IMR-90 (cell line): ENCODE measurements at regions not wholly inside any gene's neighbourhood (a gene's known extent, or its start where the extent isn't known, plus 50 kb on each side); places are given as distances from the start of the nearest gene placed in this dataset.
"Not testable (repeated sequence)": the region's sequence is repeated elsewhere in the genome, so short reads cannot be mapped to it uniquely, and the experiment has no call there.

Source experiments
- ATAC-seq: fragments of 200-7000 bp; cut with Tn5 transposase; 2 replicates; pipeline ENCODE4 v1.9.1; 2020; ENCODE audit warnings: low read depth, mild to moderate bottlenecking, moderate library complexity
- BruUV-seq: library from RNA; stranded (reverse); fragments of 400-500 nt; replicated peaks from 2 replicates; lab custom pipeline; 2021; lab: Mats Ljungman, UMichigan
- CTCF ChIA-PET: fragments of 300-600 bp; formaldehyde crosslinking; extraction: SDS; loops from one replicate; lab custom pipeline; 2021; ENCODE audit warnings: antibody characterized with exemption; lab: Yijun Ruan, JAX
- POLR2A ChIA-PET: fragments of 300-600 bp; sonication (Branson Sonifier 250); formaldehyde crosslinking; loops from one replicate; lab custom pipeline; 2022; ENCODE audit warnings: antibody characterized with exemption; ENCODE audit not compliant: unreplicated experiment; lab: Charles Lee
- DNase-seq: peaks from one replicate; pipeline ENCODE4 v3.0.0; 2013
- H2AFZ ChIP-seq: replicated peaks from 2 replicates; pipeline ENCODE3; 2013; ENCODE audit warnings: low read length, mild to moderate bottlenecking; ENCODE audit not compliant: poor library complexity
- H2AK5ac ChIP-seq: 2 replicates; pipeline ENCODE4 v1.6.1; 2013; ENCODE audit warnings: low read depth, low read length, inconsistent platforms
- H2AK9ac ChIP-seq: replicated peaks from 2 replicates; pipeline ENCODE3; 2013; ENCODE audit warnings: mild to moderate bottlenecking, low read depth, low read length, moderate library complexity; ENCODE audit not compliant: poor library complexity
- H2BK120ac ChIP-seq: 2 replicates; pipeline ENCODE4 v1.6.1; 2013; ENCODE audit warnings: low read depth, low read length, inconsistent platforms
- H2BK15ac ChIP-seq: 3 replicates; pipeline ENCODE4 v1.6.1; 2013; ENCODE audit warnings: low read depth, low read length, inconsistent platforms
- H2BK20ac ChIP-seq: 2 replicates; pipeline ENCODE4 v1.6.1; 2013; ENCODE audit warnings: low read depth, mild to moderate bottlenecking, inconsistent platforms, low read length, moderate library complexity
- H2BK5ac ChIP-seq: 2 replicates; pipeline ENCODE4 v1.6.1; 2013; ENCODE audit warnings: mild to moderate bottlenecking, low read depth, low read length, inconsistent platforms; ENCODE audit not compliant: poor library complexity, severe bottlenecking
- H3K14ac ChIP-seq: replicated peaks from 2 replicates; pipeline ENCODE4 v1.6.1; 2013; ENCODE audit warnings: low read depth, low read length, inconsistent platforms
- H3K18ac ChIP-seq: 2 replicates; pipeline ENCODE4 v1.6.1; 2013; ENCODE audit warnings: low read depth, low read length, control low read depth
- H3K23ac ChIP-seq: 2 replicates; pipeline ENCODE4 v1.6.1; 2013; ENCODE audit warnings: low read depth, low read length, inconsistent platforms
- H3K27ac ChIP-seq: 2 replicates; pipeline ENCODE4 v1.5.1; 2013; ENCODE audit warnings: mild to moderate bottlenecking, control low read depth, low read length; ENCODE audit not compliant: insufficient read depth
- H3K27me3 ChIP-seq: 2 replicates; pipeline ENCODE4 v1.6.1; 2013; ENCODE audit warnings: low read length; ENCODE audit not compliant: control insufficient read depth, insufficient read depth
- H3K36me3 ChIP-seq: 2 replicates; pipeline ENCODE4 v1.6.1; 2013; ENCODE audit warnings: low read length, mixed read lengths; ENCODE audit not compliant: control insufficient read depth, insufficient read depth
- H3K4ac ChIP-seq: 2 replicates; pipeline ENCODE4 v1.6.1; 2013; ENCODE audit warnings: low read depth, low read length, inconsistent platforms
- H3K4me1 ChIP-seq: 2 replicates; pipeline ENCODE4 v1.6.1; 2013; ENCODE audit warnings: low read length, mixed read lengths; ENCODE audit not compliant: control insufficient read depth, insufficient read depth
- H3K4me2 ChIP-seq: 2 replicates; pipeline ENCODE4 v1.6.1; 2013; ENCODE audit warnings: low read depth, mild to moderate bottlenecking, control low read depth, low read length, moderate library complexity
- H3K4me3 ChIP-seq: 2 replicates; pipeline ENCODE4 v1.5.1; 2013; ENCODE audit warnings: low read depth, mild to moderate bottlenecking, control low read depth, low read length, moderate library complexity; ENCODE audit not compliant: insufficient read depth
- H3K56ac ChIP-seq: 2 replicates; pipeline ENCODE4 v1.6.1; 2013; ENCODE audit warnings: low read length, inconsistent platforms; ENCODE audit not compliant: insufficient read depth; ENCODE audit errors: extremely low read depth
- H3K79me1 ChIP-seq, 2 experiments: 2 replicates each; pipeline ENCODE4 v1.6.1; 2013; ENCODE audit warnings: low read length in 2 of 2, inconsistent platforms in 1 of 2, low read depth in 1 of 2
- H3K9ac ChIP-seq: 2 replicates; pipeline ENCODE4 v1.6.1; 2013; ENCODE audit warnings: low read depth, low read length, control low read depth
- H3K9me1 ChIP-seq: 2 replicates; pipeline ENCODE4 v1.6.1; 2013; ENCODE audit warnings: low read length, inconsistent platforms; ENCODE audit not compliant: insufficient read depth
- H3K9me3 ChIP-seq: 2 replicates; pipeline ENCODE4 v1.6.1; 2013; ENCODE audit warnings: low read length; ENCODE audit not compliant: control insufficient read depth, insufficient read depth
- H4K20me1 ChIP-seq: 2 replicates; pipeline ENCODE4 v1.6.1; 2013; ENCODE audit warnings: low read length, inconsistent platforms; ENCODE audit not compliant: insufficient read depth
- H4K5ac ChIP-seq: 2 replicates; pipeline ENCODE4 v1.6.1; 2013; ENCODE audit warnings: mild to moderate bottlenecking, low read depth, low read length, control low read depth
- H4K8ac ChIP-seq, 2 experiments: 2 replicates each; pipeline ENCODE4 v1.6.1; 2013; ENCODE audit warnings: low read depth in 2 of 2, low read length in 2 of 2, control low read depth in 1 of 2, inconsistent platforms in 1 of 2
- H4K91ac ChIP-seq: 2 replicates; pipeline ENCODE4 v1.6.1; 2013; ENCODE audit warnings: low read depth, low read length, inconsistent platforms; ENCODE audit not compliant: insufficient read depth
- BHLHE40 ChIP-seq: fragments of 150-350 bp; IDR thresholded peaks from 2 replicates; pipeline ENCODE4 v1.6.1; 2016; ENCODE audit warnings: mild to moderate bottlenecking, low read depth, low read length
- CHD1 ChIP-seq: IDR thresholded peaks from 2 replicates; pipeline ENCODE4 v1.6.1; 2012; ENCODE audit warnings: low read depth, low read length, improper control_type of control experiment
- NFE2L2 ChIP-seq: fragments of 150-350 bp; IDR thresholded peaks from 2 replicates; pipeline ENCODE4 v1.6.1; 2016; ENCODE audit warnings: low read depth, mild to moderate bottlenecking, low read length
- SMC3 ChIP-seq: fragments of 150-350 bp; IDR thresholded peaks from 2 replicates; pipeline ENCODE4 v1.6.1; 2016; ENCODE audit warnings: low read depth, mild to moderate bottlenecking, antibody characterized with exemption, low read length, moderate library complexity
- WGBS, 2 experiments: methylation state at CpG; one replicate each; pipeline versions ENCODE4 v1.1.5 to v1.1.7; 2013; ENCODE audit warnings: missing lambda C conversion rate in 2 of 2; ENCODE audit not compliant: insufficient read length in 1 of 2; ENCODE audit errors: extremely low coverage in 2 of 2; 5-methylcytosine and 5-hydroxymethylcytosine counted together
- dilution Hi-C: fragments of 300-500 bp; cut with HindIII; formaldehyde crosslinking; loops from one replicate; pipeline ENCODE4 v1.14.3; 2018; ENCODE audit warnings: low sequenced_read_pairs; ENCODE audit not compliant: unreplicated experiment
- in situ Hi-C: fragments of 300-500 bp; cut with MboI; formaldehyde crosslinking; loops from 3 replicates; pipeline ENCODE4 v1.14.3; 2019; ENCODE audit warnings: low sequenced_read_pairs, inconsistent platforms, mixed read lengths
- intact Hi-C: fragments of 100-400 bp; cut with micrococcal nuclease; formaldehyde crosslinking; loops from 2 replicates; pipeline ENCODE4 v1.10.0; 2022

DNA sequence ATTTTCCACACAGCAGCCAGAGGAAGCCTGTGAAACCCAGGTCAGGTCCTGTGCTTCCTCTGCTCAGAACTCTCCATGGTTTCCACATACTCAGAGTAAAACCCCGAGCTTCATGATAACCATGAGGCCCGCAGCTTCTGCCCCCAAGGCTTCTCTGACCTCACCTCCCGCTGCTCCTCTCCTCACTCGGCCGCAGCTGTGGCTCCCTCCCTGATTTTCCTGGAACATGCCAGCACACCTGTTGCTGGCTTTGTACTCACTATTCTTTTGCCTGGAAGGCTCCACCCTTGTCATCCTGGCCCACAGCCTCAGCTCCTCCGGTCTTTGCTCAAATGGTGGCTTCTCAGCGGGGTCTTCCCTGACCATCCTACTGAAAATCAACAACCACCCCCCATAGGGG is 341.7 kb downstream of the PREX1 start:
- Histone ChIP-seq H2AFZ (no peak overlapping the region), H4K91ac (no peak overlapping the region), H3K14ac (no peak overlapping the region), H3K9me1 (no peaks in the 10 kb centered on the region), H2BK5ac (no peak overlapping the region), H3K4me1 (no peaks in the 10 kb centered on the region), H2BK15ac (no peak overlapping the region), H3K9ac (no peak overlapping the region), H4K8ac (no peak overlapping the region), H4K20me1 (no peaks in the 10 kb centered on the region), H3K9me3 (no peaks in the 10 kb centered on the region), H4K5ac (no peak overlapping the region), H3K27ac (no peak overlapping the region), H2BK20ac (no peak overlapping the region), H3K56ac (no peak overlapping the region), H2BK120ac (no peak overlapping the region), H3K4me2 (no peak overlapping the region), H3K36me3 (no peaks in the 10 kb centered on the region), H2AK5ac (no peak overlapping the region), H2AK9ac (no peak overlapping the region), H3K79me1 (no peaks in the 10 kb centered on the region), H3K4ac (no peak overlapping the region), H3K27me3 (peaks cover 1% of the 10 kb centered on the region), H3K4me3 (no peak overlapping the region), H3K18ac (no peak overlapping the region), H3K23ac (no peak overlapping the region)
- TF ChIP-seq BHLHE40, result no peak
- no peak for TF ChIP-seq CHD1
- TF ChIP-seq NFE2L2, result no peak
- TF ChIP-seq SMC3, result no peak
- intact Hi-C loops, result no loop called here
- ATAC-seq (no peak), DNase-seq (no peak)
- dilution Hi-C loops, result no loop called here
- in situ Hi-C loops, result no loop called here
- CTCF ChIA-PET, result no interaction called here
- 46% methylated on average over 5 of the region's 7 CpGs; no CpG with 5 or more reads in 1 of the 2 experiments for WGBS, 2 experiments
- POLR2A ChIA-PET, result no interaction called here
- no TSS peak for BruUV-seq

DNA sequence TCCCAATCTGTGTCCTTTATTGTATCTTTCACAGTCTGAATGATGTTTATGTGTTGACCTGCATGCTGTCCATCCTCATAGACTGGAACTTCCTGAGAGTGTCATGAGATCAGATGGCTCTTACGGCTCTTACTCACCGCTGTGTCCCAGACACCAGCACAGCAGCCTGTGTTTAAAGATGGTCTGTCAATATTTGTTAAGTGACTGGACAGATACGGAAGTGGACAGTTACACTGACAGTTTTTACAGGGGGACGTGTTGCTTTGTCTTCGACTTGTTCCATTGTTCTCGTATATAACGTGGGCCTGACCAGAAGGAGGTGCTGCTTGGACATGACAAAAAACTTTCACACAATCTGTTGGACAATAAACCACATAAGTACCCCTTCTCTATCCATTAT is 342.6 kb downstream of the PREX1 start:
- BruUV-seq, CTCF ChIA-PET, H3K36me3 ChIP-seq, H3K27me3 ChIP-seq, DNase-seq, H4K5ac ChIP-seq, H2AFZ ChIP-seq, H3K9ac ChIP-seq, H2BK5ac ChIP-seq, H4K91ac ChIP-seq, POLR2A ChIA-PET, H3K14ac ChIP-seq, H3K4me2 ChIP-seq, H3K79me1 ChIP-seq, H2BK20ac ChIP-seq, H3K9me1 ChIP-seq, H3K4me1 ChIP-seq, H2AK9ac ChIP-seq, H3K27ac ChIP-seq, H3K18ac ChIP-seq, H4K8ac ChIP-seq, H2BK120ac ChIP-seq, dilution Hi-C loops, intact Hi-C loops, H4K20me1 ChIP-seq, H2AK5ac ChIP-seq, H3K9me3 ChIP-seq, ATAC-seq, H2BK15ac ChIP-seq, H3K23ac ChIP-seq, H3K56ac ChIP-seq, in situ Hi-C loops, H3K4me3 ChIP-seq, H3K4ac ChIP-seq: not testable (repeated sequence)
- WGBS, 2 experiments, result 43% methylated on average over 3 of the region's 7 CpGs; no CpG with 5 or more reads in 1 of the 2 experiments
